ENCODE measurements at regions not wholly inside any gene's neighbourhood (a gene's known extent, or its start where the extent isn't known, plus 50 kb on each side); places are given as distances from the start of the nearest gene placed in this dataset.

GRCh38 chr5:109571785-109572184 is 117.9 kb upstream of the MAN2A1 start:
- no peaks in the 10 kb centered on the region for H3K27me3 ChIP-seq (ENCODE audit: insufficient read depth, poor library complexity, severe bottlenecking)
- no peak overlapping the region for H3K4me3 ChIP-seq (replicated peaks; ENCODE audit: insufficient read depth, low read length)
- no peak for TF ChIP-seq POLR2AphosphoS5 (IDR thresholded peaks at IDR 0.05; ENCODE audit: low read depth)
- no peak for TF ChIP-seq GABPA (IDR thresholded peaks at IDR 0.05; ENCODE audit: low read depth)
- TF ChIP-seq CTCF (IDR thresholded peaks at IDR 0.05; ENCODE audit: insufficient read depth, low read length): no peak
- TF ChIP-seq REST (IDR thresholded peaks at IDR 0.05; ENCODE audit: insufficient replicate concordance, low read depth): no peak
- TF ChIP-seq SPI1 (IDR thresholded peaks at IDR 0.05; ENCODE audit: borderline replicate concordance, low read depth): no peak
- H3K27ac ChIP-seq (replicated peaks): no peak overlapping the region
- DNase-seq (ENCODE audit: low read depth in 1 of 2, low spot score in 1 of 2): no peak

- Histone ChIP-seq H3K4me3 (replicated peaks; ENCODE audit: insufficient read depth, low read length) (no peak overlapping the region), H3K27ac (replicated peaks) (no peak overlapping the region), H3K27me3 (ENCODE audit: insufficient read depth, poor library complexity, severe bottlenecking) (no peaks in the 10 kb centered on the region)
- TF ChIP-seq GABPA (IDR thresholded peaks at IDR 0.05; ENCODE audit: low read depth) (no peak), POLR2AphosphoS5 (IDR thresholded peaks at IDR 0.05; ENCODE audit: low read depth) (no peak), CTCF (IDR thresholded peaks at IDR 0.05; ENCODE audit: insufficient read depth, low read length) (no peak), SPI1 (IDR thresholded peaks at IDR 0.05; ENCODE audit: borderline replicate concordance, low read depth) (no peak)
- DNase-seq (ENCODE audit: low read depth in 1 of 2, low spot score in 1 of 2): no peak
Measured at GRCh38 chr5:109570362-109570874, 119.3 kb upstream of the MAN2A1 start.

- TF ChIP-seq GABPA (IDR thresholded peaks at IDR 0.05; ENCODE audit: low read depth) (no peak), SPI1 (IDR thresholded peaks at IDR 0.05; ENCODE audit: borderline replicate concordance, low read depth) (no peak), POLR2AphosphoS5 (IDR thresholded peaks at IDR 0.05; ENCODE audit: low read depth) (no peak), CTCF (IDR thresholded peaks at IDR 0.05; ENCODE audit: insufficient read depth, low read length) (no peak), REST (IDR thresholded peaks at IDR 0.05; ENCODE audit: insufficient replicate concordance, low read depth) (no peak)
- no peak overlapping the region for H3K27ac ChIP-seq (replicated peaks)
- peak; percentile 1 to 23 for DNase-seq (ENCODE audit: low read depth in 1 of 2, low spot score in 1 of 2)
- H3K27me3 ChIP-seq (ENCODE audit: insufficient read depth, poor library complexity, severe bottlenecking): no peaks in the 10 kb centered on the region
- H3K4me3 ChIP-seq (replicated peaks; ENCODE audit: insufficient read depth, low read length): no peak overlapping the region
Measured at GRCh38 chr5:109567374-109568044, 122.2 kb upstream of the MAN2A1 start.

Data from HL-60 (cell line).